T-helper 2 cell treated with Interferon-gamma antibody and Interleukin-4, amounts not matched to agents 100 ng/mL and 5 ng/mL, for 36 hours (primary cell): ENCODE measurements at regions not wholly inside any gene's neighbourhood (a gene's known extent, or its start where the extent isn't known, plus 50 kb on each side); places are given as distances from the start of the nearest gene placed in this dataset.

Experiments used
- intact Hi-C: fragments of 100-400 bp; cut with micrococcal nuclease; formaldehyde crosslinking; loops from one replicate; pipeline ENCODE4 v1.15.1; 2023

DNA sequence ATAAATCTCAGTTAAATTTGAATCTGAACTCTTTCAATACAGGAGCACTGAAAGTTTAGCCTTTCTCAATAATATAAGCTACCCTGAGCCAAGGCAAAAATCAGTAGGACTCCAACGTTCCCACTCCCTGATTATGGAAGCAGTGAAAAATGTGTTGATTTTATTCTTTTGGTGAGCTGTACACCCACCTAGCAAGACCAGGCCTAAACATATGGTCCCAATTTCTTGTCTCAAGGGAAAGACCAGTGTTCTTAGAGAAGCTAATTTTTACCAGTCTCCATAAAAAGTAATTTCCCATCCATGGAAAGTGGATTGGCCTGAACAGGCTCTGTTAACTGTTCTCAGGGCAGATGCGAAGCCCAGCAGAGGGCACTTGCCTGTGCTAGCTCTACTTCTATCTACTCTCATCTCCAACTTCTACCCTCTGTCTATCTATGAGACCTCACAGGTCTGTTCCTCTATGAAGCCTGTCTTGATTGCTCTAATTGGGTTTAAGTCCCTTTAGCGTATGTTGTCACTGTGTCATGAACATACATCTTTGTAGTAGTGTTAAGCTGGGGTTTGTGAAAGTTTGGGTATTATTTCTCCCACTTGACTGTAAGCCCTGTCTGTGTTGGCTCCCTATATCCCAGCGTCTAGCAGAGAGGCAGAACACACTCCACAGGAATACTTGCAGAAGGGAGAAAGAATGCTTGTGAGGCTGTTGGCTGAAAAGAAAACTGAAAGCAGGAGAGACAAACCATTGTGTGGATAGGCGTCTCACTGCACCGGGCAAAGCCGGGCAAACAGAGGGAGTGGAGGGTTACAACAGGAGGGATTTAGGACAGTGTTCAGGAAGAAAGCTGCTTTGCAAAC lies 167.1 kb upstream of the MAF start:
- intact Hi-C loops = loop anchor here (5.0 kb wide), 1 partner anchor 50 kb away; no protein-coding TSS in a partner anchor

GRCh38 chr16:79765901-79766394 lies 165.4 kb upstream of the MAF start:
- intact Hi-C loops = loop anchor here (5.0 kb wide), 1 partner anchor 49 kb away; no protein-coding TSS in a partner anchor

- intact Hi-C loops = loop anchor here (5.0 kb wide), 1 partner anchor 48 kb away; no protein-coding TSS in a partner anchor
These were observed 164.9 kb upstream of the MAF start for GRCh38 chr16:79765431-79765830.

DNA sequence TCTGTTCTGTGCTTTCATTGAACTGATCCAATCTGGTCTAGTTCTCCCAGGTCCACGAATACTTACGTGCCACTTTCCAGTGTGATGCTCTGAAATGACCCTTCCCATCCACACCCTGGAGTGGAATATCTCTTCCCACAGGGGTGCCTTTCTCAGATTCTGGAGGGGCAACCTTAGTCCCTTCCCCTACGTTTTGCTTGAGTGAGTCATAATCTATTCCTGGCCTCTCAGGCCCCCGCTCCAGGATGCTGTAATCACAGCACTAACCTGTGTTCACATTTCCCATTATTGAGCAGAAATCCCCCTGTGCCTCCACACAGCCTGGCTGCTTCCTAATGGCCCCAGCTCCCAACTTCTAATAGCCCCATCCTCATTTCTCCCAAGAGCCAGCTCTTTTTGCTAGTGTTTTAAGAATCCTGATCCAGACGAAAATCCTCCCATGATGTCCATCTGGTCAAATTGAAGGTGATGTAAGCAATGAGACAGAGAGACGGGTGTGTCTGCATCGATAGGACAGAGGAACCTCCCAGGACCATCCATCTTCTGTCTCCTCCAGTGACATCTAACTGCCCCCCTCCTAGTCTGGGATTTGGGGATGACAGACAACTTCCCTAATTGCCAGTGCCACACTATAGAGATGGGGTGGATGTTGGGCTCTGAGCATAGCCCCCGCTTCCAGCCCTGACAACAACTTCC lies 164.0 kb upstream of the MAF start:
- intact Hi-C loops = loop anchor here (5.0 kb wide), 1 partner anchor 47 kb away; no protein-coding TSS in a partner anchor

GRCh38 chr16:79762217-79762616 lies 161.7 kb upstream of the MAF start:
- intact Hi-C loops = no loop called here

DNA sequence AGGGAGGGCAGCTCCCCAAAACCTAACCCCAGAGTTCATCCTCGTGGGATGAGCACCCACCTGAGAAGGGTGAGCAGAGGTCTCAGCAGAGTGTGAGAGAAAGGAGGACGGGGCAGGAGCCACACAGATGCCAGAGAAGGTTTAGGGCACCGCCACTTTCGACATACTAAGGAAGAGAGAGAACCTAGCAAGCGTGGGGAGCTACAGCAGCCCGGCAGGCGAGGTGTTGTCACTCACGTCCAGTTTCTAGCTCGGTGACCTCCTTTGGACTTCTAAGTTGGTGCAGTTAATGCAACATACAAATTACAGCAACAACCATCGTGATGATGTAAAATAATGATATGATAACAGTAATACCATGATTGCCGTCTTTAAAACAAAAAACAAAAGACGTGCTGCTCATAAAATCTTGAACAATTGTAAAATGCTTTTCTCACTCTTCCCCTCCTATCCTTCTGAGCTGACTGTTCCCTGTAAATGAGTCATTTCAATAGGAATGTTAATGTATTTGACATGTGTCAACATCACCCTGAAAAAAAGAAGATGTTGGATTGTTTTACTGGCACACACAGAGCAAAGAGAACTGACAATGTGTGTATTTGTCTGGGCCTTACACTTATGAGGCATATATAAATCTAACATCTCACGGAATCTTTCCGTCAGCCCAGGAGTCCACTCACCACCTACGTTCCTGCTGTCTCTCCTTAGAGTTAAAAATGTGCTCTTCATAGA lies 158.2 kb upstream of the MAF start:
- intact Hi-C loops = no loop called here

DNA sequence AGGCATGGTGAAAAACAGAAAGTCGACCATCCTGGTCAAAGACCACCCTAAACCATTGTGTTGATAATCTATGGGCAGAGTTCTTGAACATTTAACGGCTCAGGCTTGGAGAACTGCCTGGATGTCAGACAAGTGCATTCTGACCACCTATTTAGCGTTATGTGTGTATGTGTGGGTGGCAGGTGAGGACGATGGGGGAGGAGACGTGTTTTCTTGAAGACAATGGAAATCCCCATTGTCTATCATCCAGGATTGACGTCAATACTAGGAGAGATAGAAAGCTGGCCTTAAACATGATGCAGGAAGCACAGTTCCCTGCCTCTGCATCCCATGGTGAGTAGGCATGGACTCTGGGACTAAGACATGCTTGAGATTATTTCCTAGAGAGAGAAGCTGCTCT lies 157.4 kb upstream of the MAF start:
- intact Hi-C loops = no loop called here

DNA sequence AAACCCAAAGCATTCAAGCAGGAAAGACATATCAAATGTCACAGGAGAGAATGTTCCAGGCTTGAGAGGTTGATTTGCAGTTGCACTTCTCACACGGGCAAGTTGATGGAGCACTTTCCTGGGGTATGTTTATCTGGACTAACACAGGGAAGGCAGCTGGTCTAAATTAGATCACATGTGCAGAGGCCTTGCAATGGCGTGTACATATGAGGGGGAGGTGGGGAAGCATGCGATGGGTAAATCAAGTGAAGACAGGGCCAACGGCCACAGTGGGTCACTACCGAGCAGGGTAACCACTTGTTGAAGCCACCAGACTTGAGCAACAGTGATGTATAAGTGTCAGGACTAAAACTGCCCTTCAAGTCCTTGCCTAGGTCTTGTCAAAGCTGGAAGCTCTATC lies 156.6 kb upstream of the MAF start:
- intact Hi-C loops = no loop called here

DNA sequence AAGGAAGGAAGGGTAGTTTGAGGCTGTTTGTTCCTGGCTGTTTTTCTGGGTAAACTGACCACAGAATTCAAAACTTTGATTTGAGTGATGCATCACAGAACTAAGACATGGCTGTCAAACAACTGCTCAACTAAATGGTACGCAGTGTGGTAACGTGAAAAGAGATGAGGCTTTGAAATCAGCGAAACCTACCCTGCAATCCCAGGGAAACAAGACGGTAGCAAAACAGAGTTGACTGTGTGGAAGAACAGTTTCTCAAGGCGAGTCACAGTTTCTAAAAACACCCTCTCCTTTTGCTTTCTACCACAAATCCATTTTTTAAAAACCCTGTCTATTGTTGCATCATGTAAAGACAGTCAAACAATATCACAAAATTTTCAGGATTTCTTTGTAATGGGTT lies 156.0 kb upstream of the MAF start:
- intact Hi-C loops = no loop called here

DNA sequence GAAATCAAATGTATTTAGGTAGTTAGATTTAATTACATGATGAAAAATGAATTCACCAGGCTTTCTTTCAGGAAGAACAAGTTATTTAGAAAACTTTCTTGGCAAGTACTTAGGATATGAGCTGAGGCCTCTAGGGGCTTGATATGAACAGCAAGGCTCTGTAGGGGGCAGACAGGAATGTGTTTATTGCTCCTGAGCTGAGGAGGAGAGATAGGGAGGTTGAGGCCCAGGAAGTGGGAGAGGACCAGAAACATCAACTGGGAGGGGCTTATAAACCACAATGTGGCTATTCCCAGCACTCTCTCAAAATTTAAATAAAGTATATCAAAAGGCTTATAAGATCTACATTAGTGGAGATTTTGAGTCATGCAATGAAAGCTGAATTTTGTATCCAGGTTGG lies 154.0 kb upstream of the MAF start:
- intact Hi-C loops = no loop called here

- intact Hi-C loops = no loop called here
These were observed 153.5 kb upstream of the MAF start for GRCh38 chr16:79754081-79754480.

GRCh38 chr16:79753286-79753685 lies 152.7 kb upstream of the MAF start:
- intact Hi-C loops = no loop called here

- intact Hi-C loops = no loop called here
These were observed 151.9 kb upstream of the MAF start for GRCh38 chr16:79752396-79752795.

DNA sequence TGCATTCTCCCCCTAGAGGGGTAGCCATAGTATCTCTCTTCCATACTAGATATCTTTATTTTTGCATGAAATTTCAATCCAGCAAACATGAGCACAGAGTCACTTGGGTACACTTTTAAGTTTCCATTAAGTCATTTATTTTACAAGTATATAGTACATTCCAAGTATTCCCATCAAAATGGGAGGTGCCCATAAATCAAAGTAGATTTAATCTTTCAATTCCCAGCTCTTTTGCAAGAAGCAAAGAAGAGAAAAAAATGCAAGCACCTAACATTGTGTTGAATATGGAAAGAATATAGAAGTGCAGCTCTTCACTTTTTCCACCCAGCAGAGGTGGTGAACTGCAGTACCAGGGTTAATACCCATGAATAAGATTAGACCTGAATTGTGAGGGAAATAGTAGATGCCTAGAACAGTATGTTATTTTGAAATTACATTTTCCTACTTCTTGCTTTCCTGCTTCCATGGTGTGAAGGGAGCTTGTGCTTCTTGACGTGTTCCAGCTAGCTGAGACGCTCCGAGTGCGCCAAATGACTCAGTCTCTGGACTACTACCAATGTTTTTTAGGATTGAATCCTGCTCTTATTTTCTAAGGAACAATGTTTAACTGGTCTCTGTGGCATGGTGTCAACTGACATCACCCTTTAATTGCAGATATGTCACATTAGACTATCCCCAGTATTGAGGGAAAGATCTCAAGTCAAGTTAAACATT lies 151.1 kb upstream of the MAF start:
- intact Hi-C loops = no loop called here

DNA sequence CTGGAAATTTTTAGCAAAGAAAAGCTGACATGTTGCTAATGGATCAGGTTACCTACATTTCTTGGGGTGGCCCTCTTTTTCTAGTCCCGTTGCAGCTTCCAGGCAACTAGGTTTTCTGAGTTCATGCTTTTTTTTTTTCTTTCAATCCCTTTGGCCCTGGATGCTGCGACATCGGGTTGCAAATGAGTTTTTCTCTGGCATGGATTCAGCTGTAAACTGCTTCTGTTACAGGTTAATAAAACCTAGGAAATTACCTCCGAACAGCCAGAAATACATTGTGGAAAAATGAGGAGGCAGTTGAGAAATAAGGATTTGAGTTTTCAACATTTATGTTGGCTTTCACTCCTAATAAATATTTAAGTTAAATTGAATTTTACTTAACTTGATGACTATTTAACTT lies 149.8 kb upstream of the MAF start:
- intact Hi-C loops = no loop called here

DNA sequence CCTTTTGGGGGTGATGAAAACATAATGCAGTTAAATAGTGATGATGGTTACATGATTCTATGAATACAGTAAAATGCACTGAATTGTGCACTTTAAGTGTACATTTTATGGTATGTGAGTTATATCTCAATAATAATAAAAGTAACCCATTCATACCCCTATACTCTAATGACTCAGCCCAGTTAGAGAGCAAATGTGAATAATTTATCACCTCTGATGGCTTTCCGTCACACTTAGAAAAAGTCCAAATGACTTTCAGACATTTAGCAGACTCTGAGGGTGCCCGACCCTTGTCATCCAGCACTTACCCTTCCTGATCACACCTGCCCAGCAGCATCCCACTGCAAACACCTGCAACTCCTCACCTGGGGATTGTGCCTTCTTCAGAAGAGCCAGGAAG lies 148.1 kb upstream of the MAF start:
- intact Hi-C loops = no loop called here

DNA sequence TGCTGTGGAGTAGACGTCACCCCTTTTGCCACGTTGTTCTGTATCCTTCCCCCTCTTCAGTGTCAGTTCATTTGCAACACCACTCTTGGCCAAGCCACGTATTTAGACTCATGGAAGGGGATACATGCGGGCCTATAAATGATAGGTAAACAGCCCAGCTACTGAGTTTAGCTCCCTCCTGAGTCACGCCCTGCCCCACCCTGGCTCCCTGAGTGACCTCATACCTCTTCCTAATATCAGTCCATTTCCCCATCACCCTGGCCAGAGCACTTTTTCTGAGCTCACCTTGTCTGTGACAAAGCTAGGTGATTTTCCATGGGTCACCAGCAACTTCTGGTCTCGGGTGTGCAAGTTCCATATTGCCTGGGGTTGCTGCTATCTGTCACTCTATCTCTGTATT lies 147.2 kb upstream of the MAF start:
- intact Hi-C loops = no loop called here

GRCh38 chr16:79740252-79740651 lies 139.7 kb upstream of the MAF start:
- intact Hi-C loops = loop anchor here (5.0 kb wide), 1 partner anchor 92 kb away; no protein-coding TSS in a partner anchor

DNA sequence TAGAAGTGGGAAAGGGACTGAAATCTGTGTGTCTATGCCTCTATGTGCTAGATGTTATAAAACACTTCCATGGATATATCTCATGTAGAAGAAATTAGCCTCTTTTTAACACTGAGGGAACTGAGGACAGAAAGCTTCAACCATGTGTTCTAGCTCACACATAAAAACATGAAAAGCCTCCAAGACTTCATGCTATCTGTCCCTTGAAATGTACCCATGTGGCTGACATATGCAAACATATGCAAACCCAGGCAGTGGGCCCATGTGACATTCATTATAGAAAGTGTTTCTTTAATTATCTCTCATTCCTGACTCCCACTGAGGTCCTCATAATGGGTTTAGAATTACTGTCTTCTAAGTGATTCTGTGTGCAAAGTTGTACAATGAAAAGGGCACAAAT lies 134.7 kb upstream of the MAF start:
- intact Hi-C loops = no loop called here

DNA sequence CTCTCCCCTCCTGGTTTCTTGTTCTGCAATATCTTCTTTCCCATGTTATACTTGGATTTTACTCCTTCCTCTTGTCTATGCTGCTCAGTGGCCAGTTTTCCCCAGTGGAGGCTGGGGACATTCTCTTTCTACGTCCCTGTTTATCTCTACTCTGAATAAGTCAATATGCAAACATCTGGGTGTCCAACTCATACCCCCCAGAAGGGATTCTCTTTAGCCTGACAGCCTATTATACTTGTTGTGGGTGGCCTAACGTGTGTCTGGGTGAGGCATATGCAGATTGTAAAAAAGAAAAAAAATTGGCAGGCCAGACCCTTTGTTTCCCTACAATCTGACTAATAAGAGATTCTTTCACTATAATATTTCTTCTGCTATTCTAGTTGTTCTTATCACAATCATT lies 134.2 kb upstream of the MAF start:
- intact Hi-C loops = no loop called here

DNA sequence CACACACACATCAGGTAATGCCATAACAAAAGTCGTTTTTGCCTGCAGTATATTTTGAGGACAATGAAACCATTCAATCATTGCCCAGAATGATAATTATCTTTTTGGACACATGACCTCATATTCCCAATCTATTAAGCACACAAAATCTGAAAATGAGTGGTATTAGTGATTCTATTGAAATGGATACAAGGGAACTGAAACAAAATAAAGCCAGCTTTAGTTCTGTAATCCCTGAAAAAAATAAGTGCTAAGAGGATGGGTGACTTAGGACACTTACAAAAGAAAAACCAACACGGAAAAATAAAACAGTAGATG lies 128.3 kb upstream of the MAF start:
- intact Hi-C loops = no loop called here
